Heart left ventricle (tissue), 13 donors: ENCODE measurements at regions not wholly inside any gene's neighbourhood (a gene's known extent, or its start where the extent isn't known, plus 50 kb on each side); places are given as distances from the start of the nearest gene placed in this dataset.

Source experiments
- POLR2A ChIP-seq, 2 donors: fragments of 450-650 bp; IDR thresholded peaks; one replicate each; pipeline ENCODE4 v1.6.1; 2017; ENCODE audit warnings: antibody characterized with exemption in 2 of 2, mild to moderate bottlenecking in 2 of 2, moderate library complexity in 2 of 2
- TF ChIP-seq, protein P1 (sequence below), 12 donors: fragments of 200-600 bp; sonication (generic) in 4 of 12; IDR thresholded peaks; one replicate each; pipeline versions ENCODE4 v1.5.0 to v1.8.0; 2018 to 2022; ENCODE audit warnings: antibody characterized with exemption in 12 of 12, mild to moderate bottlenecking in 5 of 12
- donor health status: ischemic (EF 13 %, LVEDD 7.1; RV severe dilation, severe dysfunction).
- donor health status: DM: no; HTN: yes; CAD: no.
- donor health status: DM: no; HTN: no; CAD: no.
- donor health status: ischemic (EF 25% LVEDD 6.9; RV normal size, moderate dysfunction).
- donor health status: ischemic (EF 25% LVEDD 5.7; RV mildly dilated, moderate dysfunction).
- donor health status: ischemic (EF 35%, LVEDD 5.7; RV mildly dilated, moderate dysfunction).
- donor health status: nonischemic (EF 11% LVEDD 7.7; RV severe dilation, severe dysfunction).
- donor health status: DM: yes; HTN: yes; CAD: no.
- donor health status: PGD.
- donor health status: ischemic (EF 29% LVEDD 5.4; RV normal size, mild dysfunction).
- donor health status: nonischemic (EF 23%, LVEDD 6.1; RV moderate dilation, normal function).

DNA sequence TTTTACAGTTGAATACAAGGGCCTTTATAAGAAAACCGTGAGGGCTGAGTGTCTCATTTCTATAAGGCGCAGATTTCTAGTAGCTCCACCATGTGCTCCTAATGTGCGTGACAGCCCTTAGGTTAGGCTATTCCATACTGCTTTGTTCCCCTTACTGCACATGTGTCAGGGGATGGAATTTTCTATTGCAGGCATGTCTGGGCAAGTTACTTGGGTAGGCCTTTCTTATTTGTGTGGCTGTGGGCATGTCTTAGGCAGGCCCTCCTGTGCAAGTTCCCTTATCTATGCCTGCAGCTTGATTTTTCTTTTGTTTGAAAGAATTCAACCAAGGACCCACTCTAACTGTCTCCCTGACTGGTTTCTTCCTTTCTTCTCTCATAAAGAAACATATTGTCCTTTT is 434.2 kb upstream of the CNTN3 start:
- TF ChIP-seq, protein P1, sequence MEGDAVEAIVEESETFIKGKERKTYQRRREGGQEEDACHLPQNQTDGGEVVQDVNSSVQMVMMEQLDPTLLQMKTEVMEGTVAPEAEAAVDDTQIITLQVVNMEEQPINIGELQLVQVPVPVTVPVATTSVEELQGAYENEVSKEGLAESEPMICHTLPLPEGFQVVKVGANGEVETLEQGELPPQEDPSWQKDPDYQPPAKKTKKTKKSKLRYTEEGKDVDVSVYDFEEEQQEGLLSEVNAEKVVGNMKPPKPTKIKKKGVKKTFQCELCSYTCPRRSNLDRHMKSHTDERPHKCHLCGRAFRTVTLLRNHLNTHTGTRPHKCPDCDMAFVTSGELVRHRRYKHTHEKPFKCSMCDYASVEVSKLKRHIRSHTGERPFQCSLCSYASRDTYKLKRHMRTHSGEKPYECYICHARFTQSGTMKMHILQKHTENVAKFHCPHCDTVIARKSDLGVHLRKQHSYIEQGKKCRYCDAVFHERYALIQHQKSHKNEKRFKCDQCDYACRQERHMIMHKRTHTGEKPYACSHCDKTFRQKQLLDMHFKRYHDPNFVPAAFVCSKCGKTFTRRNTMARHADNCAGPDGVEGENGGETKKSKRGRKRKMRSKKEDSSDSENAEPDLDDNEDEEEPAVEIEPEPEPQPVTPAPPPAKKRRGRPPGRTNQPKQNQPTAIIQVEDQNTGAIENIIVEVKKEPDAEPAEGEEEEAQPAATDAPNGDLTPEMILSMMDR (IDR thresholded peaks at IDR 0.05), result no peak
- TF ChIP-seq POLR2A (IDR thresholded peaks at IDR 0.05), result no peak
